ENCODE measurements at regions not wholly inside any gene's neighbourhood (a gene's known extent, or its start where the extent isn't known, plus 50 kb on each side); places are given as distances from the start of the nearest gene placed in this dataset.
"Not testable (repeated sequence)": the region's sequence is repeated elsewhere in the genome, so short reads cannot be mapped to it uniquely, and the experiment has no call there.

GRCh38 chr2:182477774-182478173, 50.9 kb upstream of the PDE1A start:
- DNase-seq = no peak

GRCh38 chr2:182481676-182482075, 54.8 kb upstream of the PDE1A start:
- DNase-seq = no peak

- no peak for DNase-seq
Observed at GRCh38 chr2:182482511-182482910, 55.7 kb upstream of the PDE1A start.

DNA sequence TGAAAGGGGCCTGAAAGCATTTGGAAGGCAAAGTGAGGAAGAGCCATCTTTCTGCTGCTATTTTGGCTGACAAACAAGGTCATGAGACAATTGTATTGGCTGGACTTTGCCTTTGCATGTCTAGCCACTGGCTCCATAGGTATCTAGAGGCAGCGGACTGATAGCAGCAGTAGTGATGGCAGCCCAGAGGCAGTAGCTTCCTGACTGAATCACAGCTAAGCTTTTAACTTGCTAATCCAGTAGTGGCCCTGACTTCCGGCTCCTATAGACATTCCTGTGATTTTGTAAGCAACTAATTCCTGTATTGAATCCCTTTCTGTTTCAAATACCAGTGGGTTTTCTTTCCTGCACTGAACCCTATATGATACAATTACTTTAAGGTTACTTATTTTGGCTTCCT, 69.8 kb upstream of the PDE1A start:
- DNase-seq = no peak

DNA sequence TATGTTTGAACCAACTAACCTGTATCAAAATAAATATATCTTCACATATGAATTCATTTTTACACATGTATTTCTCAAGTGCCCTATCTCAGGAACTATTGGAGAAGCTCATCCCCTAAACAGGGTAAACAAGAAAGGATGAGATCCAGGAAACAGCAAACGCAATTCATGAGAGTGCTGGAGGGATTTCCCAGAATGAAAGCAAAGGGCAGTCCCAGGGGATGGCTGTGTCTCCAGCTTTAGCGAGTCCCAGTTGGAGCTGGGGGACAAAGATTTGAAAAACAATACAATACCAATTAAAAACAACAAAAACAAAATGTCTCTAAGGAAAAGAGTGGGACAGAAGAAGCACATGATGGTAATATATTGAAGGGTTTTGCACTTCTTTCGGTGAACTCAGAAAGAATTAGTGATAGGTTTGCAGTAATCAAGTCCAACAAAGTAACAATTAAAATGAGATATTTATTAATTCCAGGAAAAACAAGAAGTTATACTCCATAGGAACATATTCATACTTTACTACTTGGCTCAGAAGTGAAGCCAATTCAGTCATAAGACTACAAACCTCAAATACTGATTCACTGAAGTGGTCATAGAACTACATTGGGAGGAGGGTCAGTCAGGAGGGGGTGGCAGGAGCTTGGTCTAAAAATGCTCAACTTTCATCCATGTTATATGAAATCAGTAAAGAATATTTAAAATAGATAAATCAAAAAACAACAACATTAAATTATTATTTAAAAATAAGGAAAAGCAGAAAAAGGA, 73.1 kb upstream of the PDE1A start:
- DNase-seq = no peak

DNA sequence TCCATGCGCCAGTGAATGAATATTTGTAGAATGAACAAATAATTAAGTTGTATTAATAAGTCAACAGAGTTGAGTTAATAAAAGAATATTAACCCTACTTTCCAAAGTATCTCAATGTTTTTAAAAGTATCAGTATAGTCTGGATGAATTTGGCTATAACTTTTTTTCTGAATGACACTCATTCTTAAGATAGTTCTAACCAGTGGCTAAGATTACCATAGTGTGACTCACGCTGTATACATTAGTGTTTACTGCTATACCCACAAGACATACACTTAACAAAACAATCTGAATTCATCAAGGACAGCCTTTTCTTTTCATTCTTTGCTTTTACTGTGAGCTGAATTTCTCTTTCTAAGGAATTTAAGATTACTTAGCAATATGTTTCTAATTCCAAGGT, 77.0 kb upstream of the PDE1A start:
- DNase-seq = no peak

GRCh38 chr2:182504903-182505302, 78.1 kb upstream of the PDE1A start:
- no peak for DNase-seq

- DNase-seq = no peak
Observed at GRCh38 chr2:182506606-182507005, 79.8 kb upstream of the PDE1A start.

DNA sequence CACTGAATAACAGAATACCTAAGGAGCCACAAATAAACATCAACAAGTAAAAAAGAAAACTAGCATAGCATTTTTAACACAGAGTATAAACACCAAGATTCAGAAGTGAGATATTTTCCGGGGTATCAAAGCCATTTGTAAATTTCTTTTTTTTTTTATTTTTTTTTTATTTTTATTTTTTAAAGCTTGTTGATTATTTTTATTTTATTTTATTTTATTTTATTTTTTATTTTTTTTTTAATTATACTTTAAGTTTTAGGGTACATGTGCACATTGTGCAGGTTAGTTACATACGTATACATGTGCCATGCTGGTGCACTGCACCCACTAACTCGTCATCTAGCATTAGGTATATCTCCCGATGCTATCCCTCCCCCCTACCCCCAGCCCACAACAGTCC, 81.7 kb upstream of the PDE1A start:
- not testable (repeated sequence) for DNase-seq

DNA sequence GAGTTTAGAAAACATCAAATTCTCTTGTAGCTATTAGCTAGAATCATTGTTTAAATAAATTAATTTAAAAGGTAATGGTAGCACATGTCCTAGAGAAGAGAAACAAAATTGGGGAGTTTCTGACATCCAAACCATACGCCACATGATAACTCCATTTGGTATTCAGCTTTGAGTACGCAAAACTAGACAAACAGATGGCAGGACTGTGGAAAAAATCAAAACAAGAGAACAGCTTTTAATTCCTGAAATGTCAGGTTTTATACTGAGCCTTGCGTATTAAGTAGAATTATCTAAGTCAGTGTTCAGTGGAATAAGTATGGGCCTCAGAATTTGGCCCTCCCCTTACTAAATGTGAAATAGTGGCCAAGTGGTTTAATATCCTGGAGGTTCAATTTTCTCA, 82.4 kb upstream of the PDE1A start:
- DNase-seq = no peak

- DNase-seq = no peak
Observed at GRCh38 chr2:182521453-182522404, 94.9 kb upstream of the PDE1A start.

DNA sequence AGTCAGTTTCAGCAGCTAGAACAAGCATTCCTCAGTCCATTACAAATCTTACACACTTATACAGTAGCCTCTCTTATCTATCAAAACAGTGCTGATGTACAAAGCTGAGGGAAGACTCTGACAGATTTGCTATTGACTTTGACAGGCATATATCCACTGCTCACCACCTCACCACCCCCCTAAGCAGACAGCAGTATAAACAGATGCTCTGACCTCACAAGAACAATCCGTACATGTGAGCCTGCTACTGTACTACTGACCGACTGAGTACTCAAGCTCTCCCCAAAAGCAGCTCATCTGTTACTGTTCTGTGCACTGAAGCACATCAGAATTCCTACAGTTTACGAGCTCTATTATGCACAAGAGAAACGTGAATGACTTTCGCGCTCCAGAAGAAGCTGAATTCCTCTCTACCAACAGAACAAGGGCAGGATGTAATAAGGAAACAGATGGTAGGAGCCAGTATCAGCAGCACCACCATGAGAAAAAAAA, 95.6 kb upstream of the PDE1A start:
- peak; percentile 36 to 40 for DNase-seq

DNA sequence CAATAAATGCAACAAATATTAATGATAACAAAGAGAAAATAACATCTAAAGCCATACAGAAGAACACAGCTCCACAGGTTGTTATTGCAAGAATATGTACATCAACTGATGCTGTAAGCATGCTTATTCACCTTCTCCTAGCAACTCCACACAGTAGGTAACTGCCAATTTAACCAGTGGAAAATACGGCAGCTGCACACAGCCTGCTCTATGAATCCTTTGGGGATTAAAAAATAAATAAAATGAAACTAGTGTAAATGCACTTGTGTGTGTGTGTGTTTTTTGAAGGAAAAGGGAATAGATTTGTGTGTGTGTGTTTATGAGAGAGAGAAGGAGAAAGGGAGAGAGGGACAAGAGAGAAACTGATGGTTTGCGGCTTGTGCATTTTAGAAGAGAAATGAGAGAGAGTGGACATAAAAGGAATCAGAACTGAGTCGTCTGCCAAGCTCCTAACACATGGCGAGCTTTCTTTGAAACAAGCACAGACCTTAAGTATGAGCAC, 96.2 kb upstream of the PDE1A start:
- DNase-seq = peak; percentile 18 to 28

DNA sequence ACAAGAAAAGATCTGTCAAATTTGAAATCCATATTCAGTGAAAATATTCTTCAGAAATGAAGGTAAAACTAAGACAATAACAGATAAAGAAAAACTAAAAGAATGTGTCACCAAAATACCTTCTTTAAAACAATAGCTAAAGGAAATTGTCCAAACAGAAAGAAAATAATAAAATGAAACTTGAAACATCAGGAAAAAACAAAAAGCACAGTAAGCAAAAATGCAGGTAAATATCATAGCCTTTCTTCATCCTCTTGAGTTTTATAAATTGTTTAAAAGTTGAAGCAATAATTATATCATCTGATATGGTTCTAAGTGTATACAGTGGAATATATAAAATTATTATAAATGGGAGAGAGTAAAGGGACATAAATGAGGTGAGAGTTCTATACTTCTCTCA, 103.8 kb upstream of the PDE1A start:
- DNase-seq = no peak

- DNase-seq = no peak
Observed at GRCh38 chr2:182540252-182540651, 113.4 kb upstream of the PDE1A start.

DNA sequence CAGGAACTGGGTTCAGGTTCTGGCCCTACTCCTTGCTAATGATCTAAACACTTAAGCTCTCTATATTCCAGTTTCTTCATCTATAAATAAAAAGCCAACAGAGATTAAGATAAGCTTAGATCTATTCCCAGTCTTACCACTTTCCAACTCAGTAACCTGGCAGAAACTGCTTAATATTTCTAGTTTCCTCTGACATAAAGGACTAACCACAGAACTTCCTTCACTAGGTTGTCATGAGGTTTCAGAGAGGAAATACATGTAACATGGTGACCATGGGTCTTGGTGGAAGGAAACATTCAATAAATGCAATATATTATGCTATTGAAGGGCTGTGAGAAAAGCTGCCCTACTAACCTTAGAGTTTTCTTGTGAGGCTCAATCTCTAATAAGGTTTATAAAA, 114.4 kb upstream of the PDE1A start:
- DNase-seq = no peak

DNA sequence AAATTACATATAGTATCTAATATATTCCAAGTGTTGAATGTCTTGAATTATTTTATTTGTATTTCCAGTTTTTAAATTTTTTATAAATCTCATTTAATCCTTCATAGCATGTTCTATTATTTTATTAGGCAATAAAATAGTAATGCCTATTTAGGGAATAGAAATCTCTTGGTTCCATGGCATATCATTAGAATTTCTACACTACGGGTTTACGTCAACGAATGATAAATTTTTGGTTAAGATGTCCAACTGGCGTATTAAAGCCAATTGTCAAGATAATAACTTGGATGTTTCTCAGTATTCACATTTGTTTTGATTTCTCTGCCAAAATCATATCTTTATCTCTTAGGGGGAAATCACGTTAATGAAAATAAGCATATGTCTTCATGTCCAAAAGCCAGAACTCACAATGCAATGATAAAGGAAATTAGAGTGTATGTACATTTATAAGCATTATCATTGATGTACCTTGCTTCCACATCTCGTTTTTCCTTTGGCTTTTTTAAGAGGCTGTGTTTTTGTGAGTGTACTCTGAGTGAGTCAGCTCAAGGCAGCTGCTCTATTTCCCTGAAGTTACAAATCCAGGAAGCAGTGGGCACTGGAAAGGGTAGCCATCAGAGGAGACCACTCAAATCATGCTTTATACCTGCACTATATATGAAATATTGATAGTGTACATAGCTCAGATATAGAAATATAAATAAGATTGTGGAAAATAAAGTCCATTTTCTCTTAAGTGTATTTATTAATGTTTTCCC, 115.8 kb upstream of the PDE1A start:
- no peak for DNase-seq

- no peak for DNase-seq
Observed at GRCh38 chr2:182543741-182544525, 117.1 kb upstream of the PDE1A start.

GRCh38 chr2:182545420-182546167, 118.8 kb upstream of the PDE1A start:
- DNase-seq = no peak

- DNase-seq = no peak
Observed at GRCh38 chr2:182548031-182548950, 121.5 kb upstream of the PDE1A start.
